SK-N-SH (cell line): ENCODE measurements at regions not wholly inside any gene's neighbourhood (a gene's known extent, or its start where the extent isn't known, plus 50 kb on each side); places are given as distances from the start of the nearest gene placed in this dataset.

Source experiments
- CTCF ChIA-PET: fragments of 300-600, 350-600 bp; formaldehyde crosslinking; extraction: SDS; loops from one replicate; lab custom pipeline; 2021; lab: Yijun Ruan, JAX
- POLR2A ChIA-PET: fragments of 350-600 bp; sonication (Branson Sonifier 250); formaldehyde crosslinking; extraction: SDS; loops from one replicate; lab custom pipeline; 2020; ENCODE audit warnings: antibody characterized with exemption, inconsistent platforms; lab: Yijun Ruan, JAX
- DNase-seq: peaks from one replicate; pipeline ENCODE4 v3.0.0; 2012
- H2AFZ ChIP-seq: fragments of 200-600 bp; sonication (generic); 2 replicates; pipeline ENCODE4 v1.8.1; 2016; ENCODE audit warnings: antibody characterized with exemption, mild to moderate bottlenecking, low read depth
- H3F3A ChIP-seq: fragments of 200-600 bp; sonication (generic); replicated peaks from 2 replicates; pipeline ENCODE3; 2016; ENCODE audit warnings: antibody characterized with exemption, mild to moderate bottlenecking; ENCODE audit not compliant: insufficient read depth
- H3K27ac ChIP-seq, 2 experiments: fragments of 200-500 bp in 1 of 2; fragments of 200-600 bp in 1 of 2; sonication (Bioruptor generic) in 1 of 2; sonication (generic), shearing (Covaris generic) in 1 of 2; 2 replicates each; pipeline versions ENCODE4 v1.5.1 to v1.6.1; 2014 to 2016; ENCODE audit warnings: low read depth in 2 of 2, inconsistent platforms in 1 of 2, low read length in 1 of 2, mild to moderate bottlenecking in 1 of 2, mixed read lengths in 1 of 2
- H3K27me3 ChIP-seq: fragments of 200-600 bp; sonication (generic), shearing (Covaris generic); 2 replicates; pipeline ENCODE4 v1.6.1; 2016; ENCODE audit warnings: mixed run types; ENCODE audit not compliant: insufficient read depth
- H3K36me3 ChIP-seq, 2 experiments: fragments of 200-500 bp in 1 of 2; fragments of 200-600 bp in 1 of 2; sonication (Bioruptor generic) in 1 of 2; sonication (generic) in 1 of 2; replicated peaks in 1 of 2; 2 replicates each; pipeline versions ENCODE3 to v1.5.1; 2014 to 2016; ENCODE audit warnings: low read length in 1 of 2, mild to moderate bottlenecking in 1 of 2; ENCODE audit not compliant: insufficient read depth in 2 of 2, control insufficient read depth in 1 of 2
- H3K4me1 ChIP-seq, 2 experiments: fragments of 200-500 bp in 1 of 2; fragments of 200-600 bp in 1 of 2; sonication (Bioruptor generic) in 1 of 2; sonication (generic), shearing (Covaris generic) in 1 of 2; 2 replicates each; pipeline versions ENCODE4 v1.5.1 to v1.6.1; 2014 to 2016; ENCODE audit warnings: low read depth in 1 of 2, low read length in 1 of 2, mixed run types in 1 of 2; ENCODE audit not compliant: insufficient read depth in 2 of 2, control insufficient read depth in 1 of 2
- H3K4me2 ChIP-seq: fragments of 200-600 bp; sonication (generic), shearing (Covaris generic); 2 replicates; pipeline ENCODE4 v1.6.1; 2017; ENCODE audit warnings: mixed run types
- H3K4me3 ChIP-seq, 2 experiments: fragments of 200-500 bp in 1 of 2; fragments of 200-600 bp in 1 of 2; sonication (Bioruptor generic) in 1 of 2; sonication (generic), shearing (Covaris generic) in 1 of 2; 2 replicates each; pipeline versions ENCODE4 v1.5.1 to v1.8.1; 2014 to 2016; ENCODE audit warnings: low read depth in 2 of 2, inconsistent platforms in 1 of 2, low read length in 1 of 2, mild to moderate bottlenecking in 1 of 2, mixed read lengths in 1 of 2, moderate library complexity in 1 of 2
- H3K79me2 ChIP-seq: fragments of 200-600 bp; sonication (generic); 2 replicates; pipeline ENCODE4 v1.8.1; 2017; ENCODE audit warnings: mild to moderate bottlenecking; ENCODE audit not compliant: insufficient read depth
- H3K9ac ChIP-seq: fragments of 200-600 bp; sonication (generic); 2 replicates; pipeline ENCODE4 v1.6.1; 2017; ENCODE audit warnings: mixed run types
- H3K9me2 ChIP-seq: fragments of 200-600 bp; sonication (generic); 2 replicates; pipeline ENCODE4 v1.6.1; 2017; ENCODE audit warnings: mixed run types
- H3K9me3 ChIP-seq: fragments of 200-600 bp; sonication (generic); 2 replicates; pipeline ENCODE4 v1.6.1; 2017; ENCODE audit warnings: mixed run types, mild to moderate bottlenecking, moderate library complexity
- H4K20me1 ChIP-seq: fragments of 200-600 bp; sonication (generic); 2 replicates; pipeline ENCODE4 v1.6.1; 2017; ENCODE audit warnings: mild to moderate bottlenecking, mixed run types; ENCODE audit not compliant: insufficient read depth
- CHD2 ChIP-seq: fragments of 150-350 bp; IDR thresholded peaks from 2 replicates; pipeline ENCODE4 v1.6.1; 2018; ENCODE audit warnings: low read length; ENCODE audit not compliant: partially characterized antibody
- ELF1 ChIP-seq: IDR thresholded peaks from 2 replicates; pipeline ENCODE4 v1.4.0; 2012
- EP300 ChIP-seq, 2 experiments: IDR thresholded peaks; 2 replicates each; pipeline versions ENCODE4 v1.4.0 to v1.6.1; 2012; ENCODE audit warnings: borderline replicate concordance in 1 of 2, low read depth in 1 of 2, low read length in 1 of 2
- FOXJ3 ChIP-seq: sonication (generic); formaldehyde crosslinking; IDR thresholded peaks from 2 replicates; pipeline ENCODE4 v1.5.1; 2020; ENCODE audit warnings: mild to moderate bottlenecking, missing genetic modification reagents
- FOXM1 ChIP-seq: IDR thresholded peaks from 2 replicates; pipeline ENCODE4 v1.4.0; 2012; ENCODE audit warnings: low read depth, mild to moderate bottlenecking
- GABPA ChIP-seq: IDR thresholded peaks from 2 replicates; pipeline ENCODE4 v1.4.0; 2012; ENCODE audit warnings: low read depth, mild to moderate bottlenecking
- IRF3 ChIP-seq: fragments of 150-350 bp; IDR thresholded peaks from 2 replicates; pipeline ENCODE4 v1.6.1; 2016; ENCODE audit warnings: mild to moderate bottlenecking, low read depth, low read length
- MXI1 ChIP-seq: IDR thresholded peaks from 2 replicates; pipeline ENCODE4 v1.6.1; 2012; ENCODE audit warnings: mild to moderate bottlenecking, low read depth, low read length, improper control_type of control experiment
- NRF1 ChIP-seq: IDR thresholded peaks from 2 replicates; pipeline ENCODE4 v1.6.1; 2012; ENCODE audit warnings: low read depth, mild to moderate bottlenecking, low read length
- PBX3 ChIP-seq: IDR thresholded peaks from 2 replicates; pipeline ENCODE4; 2012
- RAD21 ChIP-seq: IDR thresholded peaks from 2 replicates; pipeline ENCODE4 v1.6.1; 2012; ENCODE audit warnings: mild to moderate bottlenecking, low read length
- RCOR1 ChIP-seq: fragments of 150-350 bp; IDR thresholded peaks from 2 replicates; pipeline ENCODE4 v1.6.1; 2017; ENCODE audit warnings: antibody characterized with exemption, low read length
- RFX5 ChIP-seq: IDR thresholded peaks from 2 replicates; pipeline ENCODE4 v1.6.1; 2012; ENCODE audit warnings: mild to moderate bottlenecking, improper control_type of control experiment, low read length
- RXRA ChIP-seq: IDR thresholded peaks from 2 replicates; pipeline ENCODE4 v1.4.0; 2012; ENCODE audit warnings: low read depth, mild to moderate bottlenecking, borderline replicate concordance
- TCF12 ChIP-seq: IDR thresholded peaks from 2 replicates; pipeline ENCODE4 v1.4.0; 2012
- YY1 ChIP-seq: IDR thresholded peaks from 2 replicates; pipeline ENCODE4 v1.4.0; 2012; ENCODE audit warnings: low read depth, mild to moderate bottlenecking
- WGBS: methylation state at CpG from one replicate; pipeline ENCODE4 v1.1.6; 2017; ENCODE audit warnings: low lambda C conversion rate; 5-methylcytosine and 5-hydroxymethylcytosine counted together

GRCh38 chr2:120785228-120785966 lies 49.7 kb downstream of the GLI2 start:
- Histone ChIP-seq H3K9me2 (no peaks in the 10 kb centered on the region), H3K36me3 (peaks cover 0 to 2% of the 10 kb centered on the region in 2 experiments), H3K9me3 (no peaks in the 10 kb centered on the region), H3K4me2 (no peak overlapping the region), H3F3A (no peaks in the 10 kb centered on the region), H3K4me1 (peaks cover 7 to 69% of the 10 kb centered on the region in 2 experiments; a peak in 2 of 4 replicates), H4K20me1 (peaks cover 53% of the 10 kb centered on the region), H3K27me3 (no peaks in the 10 kb centered on the region), H2AFZ (no peak overlapping the region), H3K79me2 (peaks cover 51% of the 10 kb centered on the region), H3K27ac (no peak overlapping the region), H3K9ac (no peak overlapping the region), H3K4me3 (no peak overlapping the region)
- ChIA-PET CTCF (interaction anchor here (1.5 kb wide), 1 partner anchor 26 kb away, joined by 3 read pairs; no protein-coding TSS in a partner anchor), POLR2A (no interaction called here)
- TF ChIP-seq EP300 (IDR thresholded peaks at IDR 0.05; ENCODE audit: borderline replicate concordance in 1 of 2, low read depth in 1 of 2, low read length in 1 of 2), result no peak
- TF ChIP-seq MXI1, result no peak
- no peak for TF ChIP-seq TCF12
- TF ChIP-seq FOXJ3 (CRISPR knock-in tag), result no peak
- no peak for TF ChIP-seq YY1
- TF ChIP-seq CHD2, result no peak
- no peak for TF ChIP-seq FOXM1
- no peak for TF ChIP-seq NRF1
- no peak for TF ChIP-seq RXRA
- TF ChIP-seq RFX5, result no peak
- no peak for TF ChIP-seq GABPA
- no peak for TF ChIP-seq ELF1
- no peak for TF ChIP-seq IRF3
- TF ChIP-seq PBX3, result no peak
- no peak for TF ChIP-seq RCOR1
- TF ChIP-seq RAD21, result no peak
- no peak for DNase-seq
- 91% methylated on average over 7 of the region's 10 CpGs for WGBS
